Hepatocyte (in vitro differentiated cells): ENCODE measurements at regions not wholly inside any gene's neighbourhood (a gene's known extent, or its start where the extent isn't known, plus 50 kb on each side); places are given as distances from the start of the nearest gene placed in this dataset.

ENCODE experiments used
- DNase-seq: peaks from one replicate; pipeline ENCODE4 v3.0.0-alpha.2; 2016; ENCODE audit warnings: low spot score
- H2AFZ ChIP-seq: fragments of 200-600 bp; sonication (generic); 2 replicates; pipeline ENCODE4 v1.6.0; 2016; ENCODE audit warnings: antibody characterized with exemption, mild to moderate bottlenecking
- H3K27ac ChIP-seq: fragments of 200-600 bp; sonication (generic); 2 replicates; pipeline ENCODE4 v1.5.1; 2016; ENCODE audit warnings: mild to moderate bottlenecking
- H3K27me3 ChIP-seq: fragments of 200-600 bp; sonication (generic); 2 replicates; pipeline ENCODE4 v1.6.1; 2016
- H3K36me3 ChIP-seq: fragments of 200-600 bp; sonication (generic); replicated peaks from 2 replicates; pipeline ENCODE4 v1.5.1; 2016; ENCODE audit warnings: low read depth; ENCODE audit not compliant: insufficient read depth
- H3K4me1 ChIP-seq: fragments of 200-600 bp; sonication (generic); 2 replicates; pipeline ENCODE4 v1.5.1; 2016; ENCODE audit warnings: mild to moderate bottlenecking, moderate library complexity; ENCODE audit not compliant: insufficient read depth
- H3K4me2 ChIP-seq: fragments of 200-600 bp; sonication (generic); 2 replicates; pipeline ENCODE4 v1.6.0; 2016
- H3K4me3 ChIP-seq: fragments of 200-600 bp; sonication (generic); 2 replicates; pipeline ENCODE4 v1.5.1; 2016; ENCODE audit warnings: mild to moderate bottlenecking
- H3K79me2 ChIP-seq: fragments of 200-600 bp; sonication (generic); 2 replicates; pipeline ENCODE4 v1.6.0; 2017; ENCODE audit warnings: mild to moderate bottlenecking
- H3K9me2 ChIP-seq: fragments of 200-600 bp; sonication (generic); replicated peaks from 2 replicates; pipeline ENCODE4 v1.6.0; 2017; ENCODE audit warnings: mild to moderate bottlenecking; ENCODE audit not compliant: insufficient read depth
- H3K9me3 ChIP-seq: fragments of 200-600 bp; sonication (generic); 2 replicates; pipeline ENCODE4 v1.5.1; 2016; ENCODE audit warnings: low read depth, mild to moderate bottlenecking
- H4K20me1 ChIP-seq: fragments of 200-600 bp; sonication (generic); 2 replicates; pipeline ENCODE4 v1.6.0; 2016; ENCODE audit warnings: mild to moderate bottlenecking; ENCODE audit not compliant: insufficient read depth, poor library complexity, severe bottlenecking
- CTCF ChIP-seq: fragments of 200-600 bp; sonication (generic); IDR thresholded peaks from 2 replicates; pipeline ENCODE4 v1.5.1; 2016; ENCODE audit warnings: antibody characterized with exemption, mild to moderate bottlenecking; ENCODE audit not compliant: poor library complexity
- EZH2 ChIP-seq: fragments of 200-600 bp; sonication (generic); IDR thresholded peaks from 2 replicates; pipeline ENCODE4 v1.6.1; 2016; ENCODE audit warnings: antibody characterized with exemption, mild to moderate bottlenecking, borderline replicate concordance
- EZH2phosphoT487 ChIP-seq: fragments of 200-600 bp; sonication (generic); IDR thresholded peaks from one replicate; pipeline ENCODE4 v1.6.1; 2018; ENCODE audit warnings: antibody characterized with exemption, mild to moderate bottlenecking, low read depth, moderate library complexity; ENCODE audit not compliant: unreplicated experiment, severe bottlenecking
- WGBS: methylation state at CpG from one replicate; pipeline ENCODE4 v1.1.6; 2016; ENCODE audit warnings: low lambda C conversion rate; ENCODE audit errors: missing lambda C conversion rate; 5-methylcytosine and 5-hydroxymethylcytosine counted together

- peaks cover 3% of the 10 kb centered on the region for H3K4me1 ChIP-seq
- no peaks in the 10 kb centered on the region for H3K36me3 ChIP-seq
- DNase-seq: no peak
- no peaks in the 10 kb centered on the region for H3K27me3 ChIP-seq
- TF ChIP-seq EZH2phosphoT487 (no peak), EZH2 (no peak), CTCF (no peak)
- H3K27ac ChIP-seq: no peak overlapping the region
- no peak overlapping the region for H3K4me2 ChIP-seq
- no peaks in the 10 kb centered on the region for H4K20me1 ChIP-seq
- no peaks in the 10 kb centered on the region for H3K9me2 ChIP-seq
- H3K79me2 ChIP-seq: no peaks in the 10 kb centered on the region
- no peak overlapping the region for H3K4me3 ChIP-seq
- WGBS: 50% methylated on average over 1 of the region's 1 CpG
- no peak overlapping the region for H2AFZ ChIP-seq
- no peaks in the 10 kb centered on the region for H3K9me3 ChIP-seq
Observed at GRCh38 chr6:21911208-21911607, 317.7 kb downstream of the SOX4 start.

GRCh38 chr6:21912151-21912832 is 318.7 kb downstream of the SOX4 start:
- Histone ChIP-seq H4K20me1 (no peaks in the 10 kb centered on the region), H3K9me2 (no peaks in the 10 kb centered on the region), H3K27me3 (no peaks in the 10 kb centered on the region), H3K36me3 (no peaks in the 10 kb centered on the region), H3K27ac (no peak overlapping the region), H3K4me3 (no peak overlapping the region), H3K4me1 (peaks cover 3% of the 10 kb centered on the region), H3K4me2 (no peak overlapping the region), H3K79me2 (no peaks in the 10 kb centered on the region), H2AFZ (no peak overlapping the region), H3K9me3 (no peaks in the 10 kb centered on the region)
- WGBS: 85% methylated on average over 5 of the region's 5 CpGs
- TF ChIP-seq EZH2phosphoT487 (no peak), CTCF (no peak)
- DNase-seq: no peak

- peak; percentile 51 for DNase-seq
- no peak for TF ChIP-seq CTCF
- TF ChIP-seq EZH2phosphoT487: no peak
- no peak for TF ChIP-seq EZH2
- Histone ChIP-seq H3K4me2 (peak overlapping the region; percentile 6), H3K4me3 (no peak overlapping the region), H3K36me3 (no peaks in the 10 kb centered on the region), H2AFZ (no peak overlapping the region), H3K4me1 (peaks cover 7% of the 10 kb centered on the region), H3K9me2 (no peaks in the 10 kb centered on the region), H3K79me2 (no peaks in the 10 kb centered on the region), H3K9me3 (no peaks in the 10 kb centered on the region), H3K27me3 (no peaks in the 10 kb centered on the region), H3K27ac (no peak overlapping the region), H4K20me1 (no peaks in the 10 kb centered on the region)
- WGBS: 58% methylated on average over 8 of the region's 8 CpGs
Observed at GRCh38 chr6:21914121-21914973, 320.8 kb downstream of the SOX4 start.
